SIG-M5 treated with dmso at 0.1 percent for 504 hours (cell line): ENCODE measurements at regions not wholly inside any gene's neighbourhood (a gene's known extent, or its start where the extent isn't known, plus 50 kb on each side); places are given as distances from the start of the nearest gene placed in this dataset.
A peak's percentile ranks its signal among the peaks of the same experiment; 100 is the strongest.

Experiments
- DNase-seq: peaks from one replicate; lab custom pipeline; 2025; ENCODE audit not compliant: unreplicated experiment; lab: John Stamatoyannopoulos, UW

DNA sequence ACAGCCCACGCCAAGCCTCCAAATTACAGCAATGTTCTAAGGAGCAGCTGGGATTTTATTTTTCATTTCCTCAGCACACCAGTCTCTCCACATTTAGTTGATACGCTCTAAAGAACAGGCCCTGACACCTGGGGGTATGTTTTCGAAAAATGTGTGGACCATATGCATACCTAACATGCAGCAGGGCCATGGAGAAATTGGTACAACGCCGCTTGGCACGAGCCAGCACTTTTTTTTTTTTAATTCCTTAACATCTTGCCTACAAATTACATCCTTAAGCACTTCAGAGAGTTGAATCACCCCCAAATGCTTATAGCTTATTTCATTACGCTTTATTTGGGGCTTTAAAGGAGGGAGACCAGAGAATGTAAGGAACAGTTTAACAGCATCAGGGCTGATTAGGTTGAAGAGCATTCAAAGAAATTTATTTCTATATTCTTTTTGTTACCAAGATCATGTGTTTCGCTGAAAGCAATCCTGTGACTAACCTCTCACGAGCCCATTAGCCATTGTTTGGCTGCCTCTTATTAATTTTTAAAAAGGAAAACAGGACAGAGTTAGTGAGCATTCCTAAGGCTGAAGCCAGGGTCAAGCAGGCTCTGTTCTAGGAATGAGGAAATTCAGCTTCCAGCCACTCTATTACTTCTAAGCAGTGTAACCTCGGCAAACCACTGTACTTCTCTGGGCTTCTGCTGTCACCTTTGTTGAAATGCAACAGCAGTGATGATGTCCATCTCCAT lies 173.8 kb downstream of the ACTL7B start:
- DNase-seq, result no peak

DNA sequence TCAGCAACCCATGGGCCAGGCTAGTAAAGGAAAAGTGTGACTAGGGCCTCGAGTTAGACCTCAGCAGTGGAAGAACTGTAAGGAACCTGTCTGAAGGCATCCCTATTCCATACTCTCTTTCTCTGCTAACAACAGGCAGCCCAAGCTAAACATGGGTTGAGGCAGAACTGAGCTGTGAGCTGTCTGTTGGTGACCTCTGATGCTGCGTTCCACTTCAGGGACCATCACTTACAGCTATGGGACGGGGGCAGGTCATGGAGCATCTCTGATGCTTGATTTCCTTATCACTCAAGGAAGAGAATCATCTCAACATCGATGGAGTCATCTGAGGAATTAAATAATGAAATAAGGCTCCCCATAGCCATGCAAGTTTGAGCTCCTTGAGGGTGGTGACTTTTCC lies 174.8 kb downstream of the ACTL7B start:
- no peak for DNase-seq

- DNase-seq, result no peak
Measured at GRCh38 chr9:108677776-108678175, 178.0 kb downstream of the ACTL7B start.

DNA sequence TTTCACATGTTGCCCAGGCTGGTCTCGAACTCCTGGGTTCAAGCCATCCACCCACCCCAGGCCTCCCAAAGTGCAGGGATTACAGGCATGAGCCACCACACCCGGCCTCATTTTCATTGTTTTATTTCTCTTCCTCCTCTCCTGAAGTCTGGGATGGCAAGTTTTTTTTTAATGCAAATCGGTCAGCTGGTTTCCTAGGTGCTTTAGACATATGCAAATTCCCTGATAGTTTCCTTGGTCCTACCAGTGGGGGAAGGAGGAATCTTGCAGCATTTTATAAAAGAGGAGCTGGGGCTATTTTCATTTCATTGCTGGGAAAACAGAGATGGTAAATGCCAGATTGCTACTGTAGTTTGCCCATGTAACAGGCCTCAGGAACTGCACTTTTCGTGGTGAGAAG lies 179.4 kb downstream of the ACTL7B start:
- DNase-seq, result no peak

DNA sequence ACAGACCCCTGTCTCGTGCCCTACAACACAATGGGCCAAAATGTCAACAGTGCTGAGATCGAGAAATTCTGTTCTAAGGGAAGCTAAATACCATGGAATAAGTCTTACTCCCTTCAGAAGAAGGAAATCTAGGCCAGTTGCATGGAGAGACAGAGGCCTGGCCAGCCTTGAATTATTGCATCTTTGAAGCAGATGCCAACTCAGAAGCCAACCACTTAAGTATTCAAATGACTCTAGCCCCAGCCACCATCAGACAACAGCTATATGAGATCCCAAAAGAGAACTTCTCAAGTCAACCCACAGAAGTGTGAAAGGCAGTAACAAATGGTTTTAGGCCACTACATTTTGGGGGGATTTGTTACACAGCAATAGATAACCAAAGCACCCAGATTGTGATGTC lies 180.1 kb downstream of the ACTL7B start:
- DNase-seq, result no peak

DNA sequence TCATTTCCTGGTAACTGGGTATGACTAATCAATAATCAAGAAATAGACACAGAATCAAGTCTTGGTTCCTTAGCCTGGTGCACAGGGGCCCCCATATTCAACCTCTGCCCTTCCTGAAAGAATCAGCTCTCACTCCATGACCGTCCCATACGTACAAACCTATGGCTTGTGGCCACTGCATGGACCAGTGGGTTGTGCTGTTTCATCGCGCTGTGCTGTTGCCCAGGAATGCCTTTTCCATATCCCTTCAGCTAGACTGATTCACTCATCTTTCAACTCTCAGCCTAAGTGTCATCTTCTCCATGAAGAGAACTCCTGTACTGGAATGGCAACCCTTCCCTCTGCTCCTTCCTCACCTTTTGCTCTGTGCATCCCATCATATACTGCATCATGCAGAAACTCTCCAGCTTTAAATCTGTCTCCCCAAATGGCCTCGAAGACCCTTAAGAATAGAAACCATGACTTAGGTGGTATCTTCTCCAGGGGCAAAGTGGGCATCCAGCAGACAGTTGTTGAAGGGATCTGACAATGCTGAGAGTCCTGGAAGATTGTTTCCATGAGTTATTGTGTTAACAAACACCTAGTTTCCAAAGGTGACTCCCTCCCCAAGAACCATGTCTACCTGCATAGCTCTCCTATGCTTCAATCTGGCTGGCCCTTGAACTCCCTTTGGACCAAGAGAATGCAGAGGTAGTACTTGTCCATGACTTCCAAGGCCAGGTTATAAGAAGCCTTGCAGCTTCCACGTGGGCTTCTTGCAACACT lies 180.8 kb downstream of the ACTL7B start:
- DNase-seq, result no peak

GRCh38 chr9:108673386-108673785 lies 182.4 kb downstream of the ACTL7B start:
- DNase-seq, result no peak

GRCh38 chr9:108672475-108673190 lies 183.2 kb downstream of the ACTL7B start:
- DNase-seq, result peak; percentile 16

DNA sequence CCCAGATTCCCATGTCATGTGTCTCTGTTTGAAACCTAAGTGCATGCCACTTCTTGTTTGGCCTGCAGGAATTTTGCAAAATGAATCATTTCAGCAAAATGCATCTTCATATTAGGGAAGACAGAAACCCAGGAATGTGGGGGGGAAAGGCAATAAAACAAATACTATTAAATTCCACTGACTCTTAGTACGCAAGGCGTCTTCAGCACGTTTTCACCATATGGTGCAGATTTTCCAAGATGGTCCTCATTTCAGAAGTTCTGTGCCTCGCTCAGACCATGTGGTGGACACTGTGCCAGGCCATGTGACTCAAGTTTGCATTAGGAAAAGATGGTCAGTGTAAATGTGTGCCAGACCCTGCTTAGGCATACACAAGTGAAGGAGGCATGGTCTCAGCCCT lies 184.0 kb downstream of the ACTL7B start:
- DNase-seq, result no peak

GRCh38 chr9:108671176-108671575 lies 184.6 kb downstream of the ACTL7B start:
- peak; percentile 7 for DNase-seq

GRCh38 chr9:108668938-108669335 lies 186.8 kb downstream of the ACTL7B start:
- DNase-seq, result no peak

DNA sequence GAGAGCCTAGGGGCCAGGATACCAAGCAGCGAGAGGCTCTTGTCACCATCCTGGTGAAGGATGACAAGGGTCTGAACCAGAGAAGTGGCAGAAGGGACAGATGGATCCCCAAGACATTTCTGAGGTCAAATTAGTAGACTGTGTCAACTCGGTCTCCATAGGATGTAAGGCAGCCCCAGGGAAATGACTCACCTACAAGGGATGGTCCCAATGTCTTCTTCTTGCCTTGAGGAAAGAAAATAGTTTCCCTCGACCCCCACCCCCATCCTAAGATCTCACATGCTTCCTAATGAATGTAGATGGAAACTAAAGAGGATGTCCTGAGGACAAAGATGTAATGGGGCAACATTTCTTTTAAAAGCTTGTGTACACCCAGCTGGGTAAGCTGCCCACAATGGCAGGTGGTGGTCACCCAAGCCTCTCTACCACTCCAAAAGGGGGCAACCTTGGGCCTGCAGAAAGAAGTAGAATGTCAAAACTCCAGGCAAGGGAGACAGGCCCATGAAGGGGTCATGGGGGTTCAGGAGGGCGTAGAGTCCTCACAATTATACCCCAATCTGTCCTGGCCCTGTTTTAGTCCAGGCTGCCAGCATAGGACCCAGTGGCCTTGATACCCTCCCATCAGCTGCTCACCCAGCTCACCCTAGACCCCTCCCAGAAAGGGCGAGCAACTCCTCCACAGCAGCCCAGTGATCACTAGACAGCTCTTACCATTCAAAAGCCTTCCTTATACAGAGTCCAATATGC lies 187.4 kb downstream of the ACTL7B start:
- DNase-seq, result no peak

DNA sequence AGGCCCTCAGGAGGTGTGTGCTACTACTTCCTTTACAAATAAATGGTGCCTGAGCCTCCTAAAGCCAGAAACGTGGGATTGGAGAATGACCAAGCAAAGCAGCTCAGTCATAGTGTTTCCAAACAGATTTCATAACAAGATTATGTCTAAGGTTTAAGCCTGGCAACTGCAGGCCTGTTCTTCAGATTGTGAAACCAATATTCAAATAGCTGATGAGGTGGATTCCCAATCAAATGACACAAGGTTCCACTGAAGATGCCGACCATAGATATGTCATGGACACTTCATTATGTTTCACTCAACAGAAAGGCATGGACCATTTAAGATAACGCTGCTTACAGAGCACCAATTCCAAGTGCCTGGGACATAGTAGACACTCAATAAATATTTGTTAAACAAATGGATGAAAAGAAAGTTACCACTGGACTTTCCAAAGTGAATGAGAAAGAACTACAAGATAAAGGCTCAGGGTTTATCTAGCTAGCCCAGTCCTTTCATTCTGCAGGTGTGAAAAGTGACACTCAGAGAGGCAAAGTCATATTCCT lies 189.5 kb downstream of the ACTL7B start:
- DNase-seq, result no peak

- no peak for DNase-seq
Measured at GRCh38 chr9:108665521-108666239, 190.1 kb downstream of the ACTL7B start.

DNA sequence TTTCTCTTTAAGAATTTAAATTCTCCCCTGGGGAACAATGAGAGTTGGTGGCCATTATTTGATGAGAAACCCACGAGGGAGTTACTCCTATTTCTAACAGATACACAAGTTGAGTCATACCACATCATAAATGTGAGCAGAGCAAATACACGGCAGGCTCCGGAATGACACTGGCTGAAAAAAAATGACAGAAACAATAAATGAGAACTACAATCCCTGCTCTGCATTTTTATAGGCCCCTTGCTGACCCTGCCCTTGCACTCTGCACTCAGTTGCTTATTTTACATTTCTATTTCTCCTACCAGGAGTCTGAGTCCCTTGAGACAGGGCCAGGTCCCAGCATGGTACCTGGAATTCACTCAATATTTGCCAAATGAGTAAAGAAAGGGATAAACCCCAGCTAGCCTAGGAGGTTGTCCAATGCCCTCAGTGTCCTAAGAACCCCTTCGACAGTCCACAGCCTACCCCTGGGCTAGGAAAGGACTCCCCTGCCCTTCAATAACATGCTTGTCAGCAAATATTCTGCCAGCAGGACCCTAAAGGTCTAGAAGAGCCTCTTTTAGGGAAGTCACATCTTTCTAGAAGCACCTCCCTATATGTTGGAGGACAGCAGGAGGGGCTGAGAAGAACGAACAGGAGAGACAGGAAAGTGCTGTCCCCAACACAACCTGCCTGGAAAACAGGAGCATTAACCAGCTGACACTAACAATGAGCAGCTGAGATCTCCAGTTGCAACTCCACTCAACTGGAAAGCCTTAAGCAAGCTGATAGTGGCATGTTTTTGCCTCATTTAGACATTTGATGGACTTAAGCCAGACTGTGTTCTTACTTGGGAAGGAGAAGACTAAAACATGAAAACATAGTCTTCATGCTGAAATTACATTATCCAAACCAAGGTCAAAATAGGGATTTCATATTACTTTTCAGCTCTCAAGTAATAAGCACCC lies 191.2 kb downstream of the ACTL7B start:
- no peak for DNase-seq

- DNase-seq, result no peak
Measured at GRCh38 chr9:108663422-108663821, 192.4 kb downstream of the ACTL7B start.

DNA sequence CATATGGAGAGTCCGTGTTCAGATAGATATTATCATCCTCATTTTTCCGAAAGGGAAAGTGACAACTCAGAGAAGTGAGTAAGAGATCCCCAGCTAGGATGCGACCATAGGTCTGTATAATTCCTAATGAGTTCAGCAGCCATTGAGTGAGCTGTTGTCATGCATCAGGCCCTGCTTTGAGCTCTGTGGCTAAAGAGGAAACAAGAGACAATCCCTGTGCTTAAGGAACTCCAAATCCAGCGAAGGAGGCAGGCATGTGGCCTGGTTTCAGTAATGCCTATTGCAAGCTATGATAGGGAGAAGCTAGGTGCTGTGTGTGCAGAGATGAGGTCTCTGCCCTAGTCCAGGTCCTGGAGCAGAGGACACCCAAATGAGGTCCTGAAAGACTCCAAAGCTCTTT lies 192.8 kb downstream of the ACTL7B start:
- no peak for DNase-seq

DNA sequence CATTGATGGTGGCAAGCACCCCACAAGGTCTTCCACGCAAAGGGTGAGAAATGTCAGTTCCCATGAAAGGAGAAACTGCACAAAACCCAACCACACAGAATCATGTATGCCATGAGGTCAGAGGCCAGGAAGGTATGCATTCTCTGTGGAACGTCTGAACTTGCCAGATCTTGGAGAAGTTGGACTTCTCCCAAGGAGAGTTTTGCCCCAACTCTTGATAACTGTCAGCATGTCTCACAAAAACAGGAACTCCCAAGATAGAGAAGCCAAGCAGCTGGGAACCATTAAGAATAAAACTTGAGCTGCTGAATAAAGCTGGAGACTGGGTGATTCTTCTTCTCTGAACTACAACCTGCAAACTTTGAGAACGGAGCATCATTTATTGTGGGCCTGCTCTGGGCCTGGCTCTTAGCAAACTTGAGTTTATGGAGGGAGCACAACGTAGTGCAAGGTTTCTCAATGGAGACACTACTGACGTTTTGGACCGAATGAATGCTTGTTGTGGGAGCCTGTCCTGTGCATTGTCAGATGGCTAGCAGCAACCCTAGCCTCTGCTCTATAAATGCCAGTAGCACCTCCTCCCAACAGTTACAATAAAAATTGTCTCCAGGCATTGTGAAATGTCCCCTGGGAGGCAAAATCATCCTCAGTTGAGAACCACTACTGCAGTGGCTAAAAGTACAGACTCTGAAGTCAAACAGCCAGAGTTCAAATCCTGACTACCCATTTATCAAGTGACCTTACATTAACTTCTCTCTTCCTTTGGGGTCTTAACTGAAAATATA lies 193.5 kb downstream of the ACTL7B start:
- no peak for DNase-seq
